Mucosa of gallbladder (tissue), 1 donor: ENCODE measurements at regions not wholly inside any gene's neighbourhood (a gene's known extent, or its start where the extent isn't known, plus 50 kb on each side); places are given as distances from the start of the nearest gene placed in this dataset.

Experiments used
- DNase-seq: peaks from one replicate; pipeline ENCODE4 v3.0.0-alpha.2; 2020; ENCODE audit warnings: low spot score
- donor health status: DM: no; HTN: no; CAD: no.

DNA sequence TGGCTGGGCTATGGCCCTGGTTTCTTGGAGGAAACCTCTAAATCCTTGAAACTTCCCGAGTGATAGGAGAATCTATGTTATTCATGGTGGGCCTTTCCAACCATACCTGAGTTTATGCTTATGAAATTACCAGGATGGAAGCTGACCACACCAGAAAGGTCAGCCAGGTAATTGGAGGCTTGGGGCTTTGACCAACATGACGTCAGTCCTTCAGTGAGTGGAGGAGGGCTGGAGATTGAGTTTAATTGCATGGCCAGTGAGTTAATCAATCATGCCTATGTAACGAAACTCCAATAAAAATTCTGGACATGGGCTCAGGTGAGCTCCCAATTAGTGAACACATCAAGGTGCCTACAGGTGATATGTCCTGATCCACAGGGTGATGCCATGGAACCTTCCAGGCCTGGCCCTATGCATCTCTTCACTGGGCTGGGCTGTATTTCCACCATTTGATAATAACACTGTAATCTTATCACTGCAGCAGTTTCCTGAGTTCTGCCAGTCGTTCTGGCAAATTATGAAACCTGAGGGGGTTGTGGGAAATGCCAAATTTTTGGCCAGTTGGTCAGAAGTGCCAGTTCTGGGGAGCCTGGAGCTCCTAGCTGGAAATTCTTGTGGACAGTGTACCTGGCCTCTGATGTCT, 106.5 kb downstream of the CDH26 start:
- no peak for DNase-seq

- no peak for DNase-seq
These were observed 107.7 kb downstream of the CDH26 start for GRCh38 chr20:60065741-60066437.

DNA sequence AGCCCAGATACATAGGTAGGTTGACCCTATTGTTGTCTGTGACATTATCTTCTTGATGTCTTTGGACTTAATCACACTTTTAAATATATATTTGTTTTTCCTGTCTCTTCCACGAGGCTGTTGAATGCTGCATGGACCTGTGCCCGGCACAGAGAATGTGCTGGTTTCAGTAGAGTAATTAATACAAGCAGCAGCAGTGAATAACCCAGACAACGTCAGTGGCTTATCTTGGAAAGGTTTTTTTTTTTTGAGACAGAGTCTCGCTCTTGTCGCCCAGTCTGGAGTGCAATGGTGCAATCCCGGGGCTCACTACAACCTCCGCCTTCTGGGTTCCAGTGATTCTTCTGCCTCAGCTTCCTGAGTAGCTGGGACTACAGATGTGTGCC, 108.2 kb downstream of the CDH26 start:
- DNase-seq: no peak

GRCh38 chr20:60068509-60068908, 110.3 kb downstream of the CDH26 start:
- DNase-seq: no peak

- DNase-seq: no peak
These were observed 111.4 kb downstream of the CDH26 start for GRCh38 chr20:60069656-60070055.

- no peak for DNase-seq
These were observed 112.6 kb downstream of the CDH26 start for GRCh38 chr20:60070791-60071190.

DNA sequence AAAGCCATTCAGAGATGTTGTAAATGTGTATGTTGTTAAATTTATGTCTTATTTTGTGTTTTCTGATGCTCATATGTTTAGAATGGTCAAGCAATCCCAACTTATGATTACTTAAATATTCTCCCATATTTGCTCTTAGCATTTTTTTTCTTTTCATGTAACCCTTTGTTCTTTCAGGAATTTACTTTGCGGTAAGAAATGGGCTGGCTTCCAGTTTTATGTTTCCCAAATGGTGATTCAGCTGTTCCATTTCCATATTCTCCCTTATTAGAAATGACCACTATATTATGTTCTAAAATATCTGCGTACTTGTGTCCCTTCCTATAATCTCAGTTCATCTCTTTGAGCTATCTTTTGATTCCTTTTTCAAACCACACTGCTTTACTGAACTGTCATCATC, 113.7 kb downstream of the CDH26 start:
- DNase-seq: no peak

GRCh38 chr20:60073086-60073485, 114.9 kb downstream of the CDH26 start:
- DNase-seq: no peak

DNA sequence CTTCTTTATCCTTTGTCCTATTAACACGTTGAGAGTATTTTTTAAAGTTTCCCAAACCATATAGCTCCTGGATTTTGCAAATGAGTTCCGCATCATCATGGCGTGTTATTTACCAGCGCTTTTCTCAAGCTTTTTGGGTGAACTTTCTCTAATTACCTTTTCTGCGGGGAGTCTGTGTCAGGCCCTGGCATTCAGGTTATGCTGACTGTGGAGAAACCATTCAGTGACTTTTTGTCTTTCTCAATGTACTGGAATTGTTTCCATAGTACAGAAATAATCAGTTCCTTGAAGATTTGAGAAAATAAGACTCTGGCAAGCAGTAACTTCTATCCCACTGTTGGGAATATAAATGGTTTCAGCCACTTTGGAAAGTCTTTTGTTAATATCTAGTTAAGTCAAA, 115.3 kb downstream of the CDH26 start:
- no peak for DNase-seq

DNA sequence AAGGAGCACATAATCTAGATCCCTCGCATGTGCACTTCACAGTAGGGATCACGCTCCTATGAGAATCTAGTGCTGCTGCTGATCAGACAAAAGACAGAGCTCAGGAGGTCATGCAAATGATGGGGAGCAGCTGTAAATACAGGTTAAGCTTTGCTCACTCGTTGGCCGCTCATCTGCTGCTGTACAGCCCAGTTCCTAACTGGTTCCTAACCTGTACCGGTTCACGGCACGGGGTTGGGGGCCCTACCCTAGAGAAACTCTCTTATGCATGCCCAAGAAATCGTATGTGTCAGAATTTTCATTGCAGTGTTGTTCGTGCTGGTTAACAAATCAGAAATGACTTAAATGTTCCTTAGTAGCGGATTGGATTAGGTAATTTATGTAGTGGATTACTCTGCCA, 116.1 kb downstream of the CDH26 start:
- no peak for DNase-seq

- peak; percentile 55 for DNase-seq
These were observed 120.4 kb downstream of the CDH26 start for GRCh38 chr20:60078351-60079250.

GRCh38 chr20:60080401-60080800, 122.2 kb downstream of the CDH26 start:
- no peak for DNase-seq

- no peak for DNase-seq
These were observed 127.4 kb downstream of the CDH26 start for GRCh38 chr20:60085551-60086132.

DNA sequence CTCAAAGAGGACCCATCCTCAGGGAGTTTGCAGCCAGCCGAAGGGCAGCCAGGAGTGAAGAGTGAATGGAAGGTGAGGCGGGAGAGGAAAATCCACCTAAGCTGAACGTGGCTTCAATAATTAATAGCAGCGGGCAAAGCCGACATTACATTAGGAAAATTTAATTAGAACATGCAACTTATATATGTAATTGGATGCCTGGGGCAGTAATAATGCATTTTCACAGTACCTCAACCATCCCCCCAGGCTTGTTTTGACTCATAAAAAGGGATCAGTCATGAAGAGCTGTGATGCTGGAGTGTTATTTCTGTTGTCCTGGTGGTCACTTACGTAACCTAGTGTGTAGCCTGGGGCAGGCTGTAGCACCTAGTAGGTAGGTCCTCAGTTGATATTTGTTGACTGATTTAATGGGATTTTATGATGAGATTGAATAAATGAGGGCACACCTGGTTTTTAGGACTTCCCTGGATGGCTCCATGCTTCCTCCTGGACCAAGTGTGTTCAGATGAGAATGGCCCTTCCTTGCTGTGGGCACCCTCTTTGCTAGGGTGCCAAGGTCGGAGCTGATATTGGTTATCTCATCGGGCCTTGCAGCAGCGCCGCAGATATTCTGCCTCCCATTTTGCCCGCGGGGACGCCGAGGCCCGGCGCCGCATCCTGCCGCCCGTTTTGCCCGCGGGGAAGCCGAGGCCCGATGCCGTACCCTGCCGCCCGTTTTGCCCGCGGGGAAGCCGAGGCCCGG, 128.8 kb downstream of the CDH26 start:
- no peak for DNase-seq

DNA sequence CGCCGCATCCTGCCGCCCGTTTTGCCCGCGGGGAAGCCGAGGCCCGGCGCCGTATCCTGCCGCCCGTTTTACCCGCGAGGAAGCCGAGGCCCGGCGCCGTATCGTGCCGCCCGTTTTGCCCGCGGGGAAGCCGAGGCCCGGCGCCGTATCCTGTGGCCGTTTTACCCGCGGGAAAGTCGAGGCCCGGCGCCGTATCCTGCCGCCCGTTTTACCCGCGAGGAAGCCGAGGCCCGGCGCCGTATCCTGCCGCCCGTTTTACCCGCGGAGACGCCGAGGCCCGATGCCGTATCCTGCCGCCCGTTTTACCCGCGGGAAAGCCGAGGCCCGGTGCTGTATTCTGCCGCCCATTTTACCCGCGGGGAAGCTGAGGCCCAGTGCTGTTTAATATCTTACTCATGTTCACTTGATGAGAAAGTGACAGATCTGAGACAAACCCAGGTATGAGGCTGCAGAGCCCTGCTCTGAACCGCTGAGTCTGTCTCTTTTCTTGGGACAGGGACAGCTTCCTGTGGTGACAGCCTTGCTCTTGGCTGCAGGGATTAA, 129.4 kb downstream of the CDH26 start:
- no peak for DNase-seq

GRCh38 chr20:60088236-60088635, 130.0 kb downstream of the CDH26 start:
- no peak for DNase-seq

DNA sequence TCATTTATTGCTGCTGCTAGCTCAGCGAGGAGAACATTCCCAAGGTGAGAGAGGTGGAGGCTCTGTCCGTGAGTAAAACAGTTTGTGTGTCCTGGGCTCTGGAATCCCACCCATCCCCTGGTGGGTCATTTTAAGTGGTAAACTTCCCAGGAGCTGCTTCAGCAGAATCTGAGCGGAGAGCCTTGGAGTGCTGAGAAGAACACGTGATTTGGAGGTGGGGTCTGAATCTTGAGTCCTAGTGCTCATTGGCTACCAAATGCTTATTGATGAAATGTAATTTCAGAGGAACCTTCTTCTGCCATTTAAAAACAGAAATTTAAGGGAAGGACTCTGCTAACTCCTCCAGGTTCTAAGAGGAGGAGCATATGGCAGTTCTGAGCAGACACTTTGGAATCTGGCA, 132.4 kb downstream of the CDH26 start:
- no peak for DNase-seq

DNA sequence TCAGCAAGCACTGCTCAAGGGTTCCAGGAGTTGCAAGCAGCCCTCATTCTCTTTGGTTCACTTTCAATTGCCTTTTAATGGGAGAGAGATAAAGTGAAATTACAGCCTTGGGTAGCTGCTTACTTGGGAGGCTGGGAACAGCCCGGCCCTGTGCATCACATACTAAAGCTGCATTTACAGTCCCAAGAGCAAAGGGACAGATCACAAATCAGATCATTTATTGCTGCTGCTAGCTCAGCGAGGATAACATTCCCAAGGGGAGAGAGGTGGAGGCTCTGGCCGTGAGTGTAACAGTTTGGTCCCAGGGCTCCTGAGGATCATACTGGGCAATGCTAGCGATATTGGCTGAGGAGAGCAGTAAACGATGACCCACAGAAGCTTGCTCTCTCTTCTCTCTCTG, 133.1 kb downstream of the CDH26 start:
- DNase-seq: no peak

- no peak for DNase-seq
These were observed 133.6 kb downstream of the CDH26 start for GRCh38 chr20:60091861-60092260.

DNA sequence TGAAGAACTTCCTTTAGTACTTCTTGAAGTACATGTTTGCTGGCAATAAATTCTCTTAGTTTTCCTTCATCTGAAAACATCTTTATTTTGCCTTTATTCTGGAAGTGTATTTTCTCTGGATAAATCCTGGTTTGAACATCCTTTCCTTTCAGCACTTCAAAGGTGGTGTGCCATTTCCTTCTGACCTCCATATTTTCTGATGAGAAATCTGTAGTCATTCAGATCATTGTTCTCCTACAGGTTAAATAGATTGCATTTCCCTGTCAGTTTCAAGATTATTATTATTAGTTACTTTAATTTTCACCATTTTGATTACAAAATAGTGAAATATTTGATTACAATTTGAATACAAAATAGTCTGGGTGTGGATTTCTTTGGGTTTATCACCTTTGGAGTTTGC, 134.5 kb downstream of the CDH26 start:
- DNase-seq: no peak

- no peak for DNase-seq
These were observed 137.2 kb downstream of the CDH26 start for GRCh38 chr20:60095456-60095855.
